Activated T-helper 2 cell treated with anti-CD3 and anti-CD28 coated beads, Interferon-gamma antibody, Interleukin-2, Interleukin-4, amounts not matched to agents 10 μg/mL and 5 μg/mL and 100 μg/mL, durations not matched to agents 14 hours and 24 hours and 36 hours (primary cell): ENCODE measurements at regions not wholly inside any gene's neighbourhood (a gene's known extent, or its start where the extent isn't known, plus 50 kb on each side); places are given as distances from the start of the nearest gene placed in this dataset.

Source experiments
- DNase-seq: peaks from one replicate; pipeline ENCODE4 v3.0.0; 2021; ENCODE audit warnings: low spot score
- H3K27ac Mint-ChIP-seq: one replicate; pipeline ENCODE4 v1.8.0; 2021; ENCODE audit warnings: mixed read lengths
- H3K27me3 Mint-ChIP-seq: one replicate; pipeline ENCODE4 v1.8.0; 2021; ENCODE audit warnings: low read depth, mixed read lengths
- H3K36me3 Mint-ChIP-seq: one replicate; pipeline ENCODE4 v1.8.0; 2021; ENCODE audit warnings: low read depth, mixed read lengths
- H3K4me1 Mint-ChIP-seq: one replicate; pipeline ENCODE4 v1.8.0; 2021; ENCODE audit warnings: low read depth, mixed read lengths
- H3K4me3 Mint-ChIP-seq: one replicate; pipeline ENCODE4 v1.8.0; 2021; ENCODE audit warnings: low read depth, mild to moderate bottlenecking, moderate library complexity, mixed read lengths
- H3K9me3 Mint-ChIP-seq: one replicate; pipeline ENCODE4 v1.8.0; 2021; ENCODE audit warnings: mixed read lengths
- intact Hi-C: fragments of 100-400 bp; cut with micrococcal nuclease; formaldehyde crosslinking; loops from one replicate; pipeline ENCODE4 v1.15.1; 2023

- Mint-ChIP-seq H3K4me3 (no peak overlapping the region), H3K27me3 (no peaks in the 10 kb centered on the region), H3K27ac (peak overlapping the region; percentile 24), H3K36me3 (peaks cover 42% of the 10 kb centered on the region), H3K4me1 (peaks cover 16% of the 10 kb centered on the region), H3K9me3 (peaks cover 36% of the 10 kb centered on the region)
- DNase-seq = no peak
- intact Hi-C loops = no loop called here
These were observed 912.6 kb downstream of the GATA3 start for GRCh38 chr10:8967061-8967460.

GRCh38 chr10:8969853-8970252, 915.4 kb downstream of the GATA3 start:
- H3K27me3 Mint-ChIP-seq = no peaks in the 10 kb centered on the region
- peaks cover 27% of the 10 kb centered on the region for H3K9me3 Mint-ChIP-seq
- peaks cover 42% of the 10 kb centered on the region for H3K36me3 Mint-ChIP-seq
- peaks cover 16% of the 10 kb centered on the region for H3K4me1 Mint-ChIP-seq
- H3K27ac Mint-ChIP-seq = no peak overlapping the region
- H3K4me3 Mint-ChIP-seq = no peak overlapping the region
- DNase-seq = no peak
- intact Hi-C loops = no loop called here

- no peak overlapping the region for H3K4me3 Mint-ChIP-seq
- peaks cover 9% of the 10 kb centered on the region for H3K4me1 Mint-ChIP-seq
- H3K9me3 Mint-ChIP-seq = peaks cover 9% of the 10 kb centered on the region
- no peaks in the 10 kb centered on the region for H3K27me3 Mint-ChIP-seq
- H3K36me3 Mint-ChIP-seq = peaks cover 26% of the 10 kb centered on the region
- intact Hi-C loops = no loop called here
- DNase-seq = no peak
- H3K27ac Mint-ChIP-seq = no peak overlapping the region
These were observed 921.0 kb downstream of the GATA3 start for GRCh38 chr10:8975535-8975934.

GRCh38 chr10:8978100-8978499, 923.6 kb downstream of the GATA3 start:
- H3K4me1 Mint-ChIP-seq = peaks cover 18% of the 10 kb centered on the region

GRCh38 chr10:8979976-8980375, 925.5 kb downstream of the GATA3 start:
- H3K36me3 Mint-ChIP-seq = peaks cover 30% of the 10 kb centered on the region
- H3K27me3 Mint-ChIP-seq = no peaks in the 10 kb centered on the region
- intact Hi-C loops = no loop called here
- H3K4me1 Mint-ChIP-seq = peaks cover 15% of the 10 kb centered on the region
- H3K9me3 Mint-ChIP-seq = peaks cover 6% of the 10 kb centered on the region
- no peak for DNase-seq
- H3K4me3 Mint-ChIP-seq = no peak overlapping the region
- H3K27ac Mint-ChIP-seq = no peak overlapping the region

More at GRCh38 chr10:8978100-8978499, 923.6 kb downstream of the GATA3 start:
- Mint-ChIP-seq H3K9me3 (peaks cover under 1% of the 10 kb centered on the region), H3K4me3 (no peak overlapping the region), H3K27me3 (no peaks in the 10 kb centered on the region), H3K27ac (no peak overlapping the region), H3K36me3 (peaks cover 27% of the 10 kb centered on the region)
- no peak for DNase-seq
- intact Hi-C loops = no loop called here

GRCh38 chr10:8981277-8981676, 926.8 kb downstream of the GATA3 start:
- Mint-ChIP-seq H3K36me3 (peaks cover 35% of the 10 kb centered on the region), H3K4me3 (no peak overlapping the region), H3K9me3 (peaks cover 10% of the 10 kb centered on the region), H3K4me1 (peaks cover 20% of the 10 kb centered on the region), H3K27me3 (no peaks in the 10 kb centered on the region), H3K27ac (peak overlapping the region; percentile 3)
- no peak for DNase-seq
- intact Hi-C loops = no loop called here

GRCh38 chr10:8985651-8986050, 931.2 kb downstream of the GATA3 start:
- Mint-ChIP-seq H3K9me3 (peaks cover 14% of the 10 kb centered on the region), H3K36me3 (peaks cover 40% of the 10 kb centered on the region), H3K27me3 (no peaks in the 10 kb centered on the region), H3K4me3 (no peak overlapping the region), H3K4me1 (peaks cover 39% of the 10 kb centered on the region), H3K27ac (peak overlapping the region; percentile 43)
- intact Hi-C loops = no loop called here
- DNase-seq = no peak

GRCh38 chr10:8986975-8987374, 932.5 kb downstream of the GATA3 start:
- Mint-ChIP-seq H3K27me3 (no peaks in the 10 kb centered on the region), H3K27ac (no peak overlapping the region), H3K9me3 (peaks cover 14% of the 10 kb centered on the region), H3K36me3 (peaks cover 32% of the 10 kb centered on the region), H3K4me1 (peaks cover 36% of the 10 kb centered on the region), H3K4me3 (no peak overlapping the region)
- no peak for DNase-seq
- intact Hi-C loops = no loop called here

GRCh38 chr10:8987712-8988111, 933.2 kb downstream of the GATA3 start:
- peaks cover 35% of the 10 kb centered on the region for H3K36me3 Mint-ChIP-seq
- no peak for DNase-seq
- H3K4me1 Mint-ChIP-seq = peaks cover 39% of the 10 kb centered on the region
- H3K27ac Mint-ChIP-seq = no peak overlapping the region
- peaks cover 17% of the 10 kb centered on the region for H3K9me3 Mint-ChIP-seq
- no peaks in the 10 kb centered on the region for H3K27me3 Mint-ChIP-seq
- no peak overlapping the region for H3K4me3 Mint-ChIP-seq
- intact Hi-C loops = no loop called here

- Mint-ChIP-seq H3K27ac (peak overlapping the region; percentile 73), H3K4me3 (no peak overlapping the region), H3K27me3 (no peaks in the 10 kb centered on the region), H3K4me1 (peaks cover 58% of the 10 kb centered on the region), H3K36me3 (peaks cover 51% of the 10 kb centered on the region), H3K9me3 (peaks cover 7% of the 10 kb centered on the region)
- intact Hi-C loops = loop anchor here (1.0 to 10.0 kb wide), 6 partner anchors 13 to 416 kb away; no protein-coding TSS in a partner anchor
- no peak for DNase-seq
These were observed 935.9 kb downstream of the GATA3 start for GRCh38 chr10:8990280-8990987.

- H3K36me3 Mint-ChIP-seq = peaks cover 44% of the 10 kb centered on the region
- no peak for DNase-seq
- intact Hi-C loops = loop anchor here (10.0 kb wide), 1 partner anchor 417 kb away; no protein-coding TSS in a partner anchor
- H3K9me3 Mint-ChIP-seq = peaks cover 7% of the 10 kb centered on the region
- H3K4me1 Mint-ChIP-seq = peaks cover 59% of the 10 kb centered on the region
- H3K27ac Mint-ChIP-seq = peak overlapping the region; percentile 39
- H3K27me3 Mint-ChIP-seq = no peaks in the 10 kb centered on the region
- H3K4me3 Mint-ChIP-seq = no peak overlapping the region
These were observed 937.5 kb downstream of the GATA3 start for GRCh38 chr10:8992009-8992408.

GRCh38 chr10:8993864-8994263, 939.4 kb downstream of the GATA3 start:
- H3K4me1 Mint-ChIP-seq = peaks cover 58% of the 10 kb centered on the region
- H3K9me3 Mint-ChIP-seq = peaks cover 4% of the 10 kb centered on the region
- no peak for DNase-seq
- peaks cover 44% of the 10 kb centered on the region for H3K36me3 Mint-ChIP-seq
- intact Hi-C loops = loop anchor here (10.0 kb wide), 1 partner anchor 419 kb away; no protein-coding TSS in a partner anchor
- H3K27me3 Mint-ChIP-seq = no peaks in the 10 kb centered on the region
- H3K4me3 Mint-ChIP-seq = no peak overlapping the region
- peak overlapping the region; percentile 19 for H3K27ac Mint-ChIP-seq

- no peaks in the 10 kb centered on the region for H3K27me3 Mint-ChIP-seq
- intact Hi-C loops = loop anchor here (10.0 kb wide), 1 partner anchor 424 kb away; no protein-coding TSS in a partner anchor
- no peak overlapping the region for H3K27ac Mint-ChIP-seq
- peaks cover 49% of the 10 kb centered on the region for H3K36me3 Mint-ChIP-seq
- peaks cover 39% of the 10 kb centered on the region for H3K4me1 Mint-ChIP-seq
- H3K4me3 Mint-ChIP-seq = no peak overlapping the region
- no peaks in the 10 kb centered on the region for H3K9me3 Mint-ChIP-seq
- DNase-seq = no peak
These were observed 944.3 kb downstream of the GATA3 start for GRCh38 chr10:8998751-8999150.
